GM23248 (cell line): ENCODE measurements at regions not wholly inside any gene's neighbourhood (a gene's known extent, or its start where the extent isn't known, plus 50 kb on each side); places are given as distances from the start of the nearest gene placed in this dataset.

Experiments used
- DNase-seq: peaks from one replicate; pipeline ENCODE4 v3.0.0-alpha.2; 2015
- H2AFZ ChIP-seq: fragments of 200-600 bp; sonication (generic); 2 replicates; pipeline ENCODE4 v1.6.1; 2016; ENCODE audit warnings: antibody characterized with exemption
- H3F3A ChIP-seq: fragments of 200-600 bp; sonication (generic); 2 replicates; pipeline ENCODE4 v1.6.1; 2016; ENCODE audit warnings: mild to moderate bottlenecking, antibody characterized with exemption, mixed run types; ENCODE audit not compliant: insufficient read depth
- H3K27ac ChIP-seq: fragments of 200-600 bp; sonication (generic); 2 replicates; pipeline ENCODE4 v1.5.1; 2016; ENCODE audit warnings: mild to moderate bottlenecking
- H3K27me3 ChIP-seq: fragments of 200-600 bp; sonication (generic); replicated peaks from 2 replicates; pipeline ENCODE4 v1.6.1; 2016; ENCODE audit warnings: mild to moderate bottlenecking; ENCODE audit not compliant: insufficient read depth
- H3K36me3 ChIP-seq: fragments of 200-600 bp; sonication (generic); 2 replicates; pipeline ENCODE4 v1.6.1; 2016; ENCODE audit warnings: low read depth, mild to moderate bottlenecking
- H3K4me1 ChIP-seq: fragments of 200-600 bp; sonication (generic); 2 replicates; pipeline ENCODE4 v1.6.1; 2016; ENCODE audit warnings: mild to moderate bottlenecking; ENCODE audit not compliant: insufficient read depth
- H3K4me2 ChIP-seq: fragments of 200-600 bp; sonication (generic); one replicate; pipeline ENCODE4 v1.6.1; 2016; ENCODE audit warnings: mild to moderate bottlenecking; ENCODE audit not compliant: unreplicated experiment
- H3K4me3 ChIP-seq: fragments of 200-600 bp; sonication (generic); 2 replicates; pipeline ENCODE4 v1.5.1; 2016; ENCODE audit warnings: mild to moderate bottlenecking
- H3K79me2 ChIP-seq: fragments of 200-600 bp; sonication (generic); 2 replicates; pipeline ENCODE4 v1.6.1; 2016; ENCODE audit warnings: mild to moderate bottlenecking; ENCODE audit not compliant: insufficient read depth
- H3K9ac ChIP-seq: fragments of 200-600 bp; sonication (generic); 2 replicates; pipeline ENCODE4 v1.6.1; 2016; ENCODE audit warnings: mild to moderate bottlenecking
- H3K9me2 ChIP-seq: fragments of 200-600 bp; sonication (generic); 2 replicates; pipeline ENCODE4 v1.6.1; 2016; ENCODE audit warnings: mixed run types, mild to moderate bottlenecking, moderate library complexity; ENCODE audit not compliant: insufficient read depth
- H3K9me3 ChIP-seq: fragments of 200-600 bp; sonication (generic); one replicate; pipeline ENCODE4 v1.6.1; 2017; ENCODE audit warnings: low read depth
- H4K20me1 ChIP-seq: fragments of 200-600 bp; sonication (generic); 2 replicates; pipeline ENCODE4 v1.6.0; 2016; ENCODE audit not compliant: insufficient read depth
- EZH2 ChIP-seq: fragments of 200-600 bp; sonication (generic); IDR thresholded peaks from 2 replicates; pipeline ENCODE4 v1.6.1; 2018; ENCODE audit warnings: antibody characterized with exemption, mild to moderate bottlenecking; ENCODE audit not compliant: insufficient read depth, poor library complexity, severe bottlenecking
- EZH2phosphoT487 ChIP-seq: fragments of 200-600 bp; sonication (generic); IDR thresholded peaks from 2 replicates; pipeline ENCODE4 v1.6.1; 2018; ENCODE audit warnings: antibody characterized with exemption, moderate library complexity, mild to moderate bottlenecking, low read depth; ENCODE audit not compliant: insufficient read depth
- WGBS, 2 experiments: methylation state at CpG; one replicate each; pipeline ENCODE4 v1.1.6; 2015 to 2017; ENCODE audit warnings: low lambda C conversion rate in 2 of 2, low coverage in 1 of 2; ENCODE audit errors: missing lambda C conversion rate in 2 of 2; 5-methylcytosine and 5-hydroxymethylcytosine counted together
- in situ Hi-C: fragments of 300-500 bp; cut with MboI; formaldehyde crosslinking; loops from 2 replicates; pipeline ENCODE4 v1.15.0; 2020

- 59 to 72% methylated on average over 10 of the region's 10 CpGs for WGBS, 2 experiments
- no peaks in the 10 kb centered on the region for H3F3A ChIP-seq
- in situ Hi-C loops, result no loop called here
- H3K27ac ChIP-seq, result no peak overlapping the region
- H3K4me1 ChIP-seq, result 0 out of 2 replicates have a peak, but pooled peaks cover under 1% of the 10 kb centered on the region
- H3K4me2 ChIP-seq, result no peak overlapping the region
- H3K36me3 ChIP-seq, result no peaks in the 10 kb centered on the region
- no peaks in the 10 kb centered on the region for H4K20me1 ChIP-seq
- no peak overlapping the region for H3K9ac ChIP-seq
- H3K4me3 ChIP-seq, result no peak overlapping the region
- DNase-seq, result no peak
- no peaks in the 10 kb centered on the region for H3K9me2 ChIP-seq
- TF ChIP-seq EZH2, result no peak
- no peak for TF ChIP-seq EZH2phosphoT487
- H3K79me2 ChIP-seq, result no peaks in the 10 kb centered on the region
- H3K27me3 ChIP-seq, result no peaks in the 10 kb centered on the region
- no peak overlapping the region for H2AFZ ChIP-seq
- no peaks in the 10 kb centered on the region for H3K9me3 ChIP-seq
Observed at GRCh38 chr9:89811886-89812450, 207.2 kb downstream of the GADD45G start.

GRCh38 chr9:89812556-89813181 is 207.9 kb downstream of the GADD45G start:
- H3K27ac ChIP-seq, result no peak overlapping the region
- no peaks in the 10 kb centered on the region for H3K79me2 ChIP-seq
- no peak overlapping the region for H2AFZ ChIP-seq
- H3K4me1 ChIP-seq, result no peaks in the 10 kb centered on the region
- no peak for DNase-seq
- no peaks in the 10 kb centered on the region for H3K27me3 ChIP-seq
- H3K4me2 ChIP-seq, result no peak overlapping the region
- H4K20me1 ChIP-seq, result no peaks in the 10 kb centered on the region
- no peaks in the 10 kb centered on the region for H3F3A ChIP-seq
- no peaks in the 10 kb centered on the region for H3K36me3 ChIP-seq
- H3K9ac ChIP-seq, result no peak overlapping the region
- no peaks in the 10 kb centered on the region for H3K9me3 ChIP-seq
- no peak overlapping the region for H3K4me3 ChIP-seq
- TF ChIP-seq EZH2phosphoT487 (no peak), EZH2 (no peak)
- 61 to 64% methylated on average over 10 of the region's 10 CpGs for WGBS, 2 experiments
- H3K9me2 ChIP-seq, result no peaks in the 10 kb centered on the region
- in situ Hi-C loops, result no loop called here

- Histone ChIP-seq H3K27me3 (no peaks in the 10 kb centered on the region), H3K36me3 (no peaks in the 10 kb centered on the region), H3K4me1 (no peaks in the 10 kb centered on the region), H2AFZ (no peak overlapping the region), H3K4me2 (no peak overlapping the region), H3K9ac (no peak overlapping the region), H3K4me3 (no peak overlapping the region), H3K79me2 (no peaks in the 10 kb centered on the region), H3K9me2 (no peaks in the 10 kb centered on the region), H3F3A (no peaks in the 10 kb centered on the region), H3K27ac (no peak overlapping the region), H4K20me1 (no peaks in the 10 kb centered on the region), H3K9me3 (no peaks in the 10 kb centered on the region)
- TF ChIP-seq EZH2 (no peak), EZH2phosphoT487 (no peak)
- 82 to 87% methylated on average over 5 of the region's 5 CpGs for WGBS, 2 experiments
- no peak for DNase-seq
- in situ Hi-C loops, result no loop called here
Observed at GRCh38 chr9:89813482-89813881, 208.7 kb downstream of the GADD45G start.

GRCh38 chr9:89814340-89815040 is 209.7 kb downstream of the GADD45G start:
- no peaks in the 10 kb centered on the region for H4K20me1 ChIP-seq
- no peaks in the 10 kb centered on the region for H3K4me1 ChIP-seq
- 22 to 24% methylated on average over 9 of the region's 9 CpGs for whole genome bisulfite sequencing, 2 experiments
- peak; percentile 49 for DNase-seq
- no peak overlapping the region for H3K4me3 ChIP-seq
- no peaks in the 10 kb centered on the region for H3K36me3 ChIP-seq
- no peak overlapping the region for H3K9ac ChIP-seq
- H3K79me2 ChIP-seq, result no peaks in the 10 kb centered on the region
- no peak for TF ChIP-seq EZH2
- TF ChIP-seq EZH2phosphoT487, result no peak
- H3K9me3 ChIP-seq, result no peaks in the 10 kb centered on the region
- H3K27ac ChIP-seq, result no peak overlapping the region
- H3K4me2 ChIP-seq, result no peak overlapping the region
- no peaks in the 10 kb centered on the region for H3F3A ChIP-seq
- no peaks in the 10 kb centered on the region for H3K9me2 ChIP-seq
- H2AFZ ChIP-seq, result no peak overlapping the region
- in situ Hi-C loops, result no loop called here
- H3K27me3 ChIP-seq, result no peaks in the 10 kb centered on the region
